GM12891 (cell line): ENCODE measurements at regions not wholly inside any gene's neighbourhood (a gene's known extent, or its start where the extent isn't known, plus 50 kb on each side); places are given as distances from the start of the nearest gene placed in this dataset.

ENCODE experiments used
- POLR2A ChIP-seq: IDR thresholded peaks from 2 replicates; pipeline ENCODE4 v1.6.1; 2011; ENCODE audit warnings: low read depth, low read length, control low read depth
- POLR2AphosphoS5 ChIP-seq: IDR thresholded peaks from 2 replicates; pipeline ENCODE4 v1.6.1; 2011; ENCODE audit warnings: low read depth, low read length, control low read depth
- TAF1 ChIP-seq: IDR thresholded peaks from 2 replicates; pipeline ENCODE4 v1.6.1; 2011; ENCODE audit warnings: low read depth, low read length, control low read depth

DNA sequence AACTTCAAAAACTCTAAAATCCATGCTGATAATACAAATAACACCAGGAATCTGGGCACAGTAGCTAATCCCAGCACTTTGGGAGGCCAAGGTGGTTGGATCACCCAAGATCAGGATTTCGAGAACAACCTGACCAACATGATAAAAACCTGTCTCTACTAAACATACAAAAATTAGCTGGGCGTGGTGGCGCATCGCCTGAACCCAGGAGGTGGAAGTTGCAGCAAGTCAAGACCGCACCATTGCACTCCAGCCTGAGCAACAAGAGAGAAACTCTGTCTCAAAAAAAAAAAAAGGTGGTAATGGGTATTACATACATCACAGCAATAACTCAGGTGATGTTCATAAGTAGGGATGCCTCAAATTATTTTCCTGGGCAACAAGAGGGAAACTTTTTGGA lies 315.0 kb upstream of the MEOX2 start:
- TF ChIP-seq POLR2A = no peak
- TF ChIP-seq POLR2AphosphoS5 = no peak
- no peak for TF ChIP-seq TAF1
